Nephron (organoid): ENCODE measurements at regions not wholly inside any gene's neighbourhood (a gene's known extent, or its start where the extent isn't known, plus 50 kb on each side); places are given as distances from the start of the nearest gene placed in this dataset.
A peak's percentile ranks its signal among the peaks of the same experiment; 100 is the strongest.

Source experiments
- H3K27ac Mint-ChIP-seq, 3 experiments: 2 replicates each; pipeline ENCODE4 v1.8.0; 2020; ENCODE audit warnings: mixed read lengths in 3 of 3, mild to moderate bottlenecking in 2 of 3, moderate library complexity in 1 of 3
- H3K27me3 Mint-ChIP-seq: 2 replicates; pipeline ENCODE4 v1.8.0; 2021; ENCODE audit warnings: low read depth, mild to moderate bottlenecking, moderate library complexity, mixed read lengths
- H3K36me3 Mint-ChIP-seq: 2 replicates; pipeline ENCODE4 v1.8.0; 2020; ENCODE audit warnings: low read depth, mixed read lengths
- H3K4me1 Mint-ChIP-seq: 2 replicates; pipeline ENCODE4 v1.8.0; 2020; ENCODE audit warnings: mixed read lengths
- H3K4me3 Mint-ChIP-seq, 3 experiments: 2 replicates each; pipeline ENCODE4 v1.8.0; 2020; ENCODE audit warnings: mild to moderate bottlenecking in 3 of 3, mixed read lengths in 3 of 3, moderate library complexity in 2 of 3
- H3K9me3 Mint-ChIP-seq: 2 replicates; pipeline ENCODE4 v1.8.0; 2020; ENCODE audit warnings: mixed read lengths
- TF ChIP-seq, protein P1 (sequence below), 3 experiments: fragments of 200-600 bp; sonication (generic); IDR thresholded peaks; one replicate each; pipeline ENCODE4 v1.5.0; 2021; ENCODE audit warnings: antibody characterized with exemption in 3 of 3; ENCODE audit not compliant: unreplicated experiment in 3 of 3

DNA sequence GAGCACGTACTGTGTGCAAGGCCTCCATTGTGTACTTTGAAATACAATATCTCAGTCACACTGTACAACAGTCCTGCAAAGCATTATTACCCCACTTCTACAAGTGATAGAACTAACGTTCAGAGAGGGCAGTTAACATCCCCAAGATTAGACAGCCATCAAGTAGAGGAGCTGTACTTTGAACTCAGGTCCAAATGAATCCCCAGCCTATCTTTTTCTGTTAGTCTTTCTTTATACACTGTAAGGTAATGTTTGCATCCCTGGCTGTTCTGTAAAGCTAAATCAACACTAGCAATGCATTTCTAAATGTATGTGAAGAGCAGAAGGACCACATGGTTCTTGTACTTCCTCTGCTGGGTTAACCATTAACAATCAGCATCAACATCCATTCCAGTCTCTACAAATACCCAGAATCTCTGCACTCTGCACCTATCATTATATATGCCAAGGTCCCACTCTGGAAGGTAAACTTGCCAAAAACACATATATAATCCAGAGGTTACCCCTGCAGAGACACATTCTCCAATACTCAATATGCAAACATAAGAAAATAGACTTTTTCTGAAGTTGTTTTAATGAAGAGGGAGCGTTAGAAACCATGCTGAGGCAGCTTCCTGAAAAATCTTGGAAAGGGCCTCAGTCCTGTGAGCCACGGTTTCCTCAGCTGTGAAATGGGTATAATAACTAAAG lies 182.3 kb downstream of the MZT1 start:
- H3K4me3 Mint-ChIP-seq: no peak overlapping the region
- peaks cover 2% of the 10 kb centered on the region for H3K4me1 Mint-ChIP-seq
- no peak overlapping the region for H3K27ac Mint-ChIP-seq
- no peaks in the 10 kb centered on the region for H3K36me3 Mint-ChIP-seq
- TF ChIP-seq, protein P1, sequence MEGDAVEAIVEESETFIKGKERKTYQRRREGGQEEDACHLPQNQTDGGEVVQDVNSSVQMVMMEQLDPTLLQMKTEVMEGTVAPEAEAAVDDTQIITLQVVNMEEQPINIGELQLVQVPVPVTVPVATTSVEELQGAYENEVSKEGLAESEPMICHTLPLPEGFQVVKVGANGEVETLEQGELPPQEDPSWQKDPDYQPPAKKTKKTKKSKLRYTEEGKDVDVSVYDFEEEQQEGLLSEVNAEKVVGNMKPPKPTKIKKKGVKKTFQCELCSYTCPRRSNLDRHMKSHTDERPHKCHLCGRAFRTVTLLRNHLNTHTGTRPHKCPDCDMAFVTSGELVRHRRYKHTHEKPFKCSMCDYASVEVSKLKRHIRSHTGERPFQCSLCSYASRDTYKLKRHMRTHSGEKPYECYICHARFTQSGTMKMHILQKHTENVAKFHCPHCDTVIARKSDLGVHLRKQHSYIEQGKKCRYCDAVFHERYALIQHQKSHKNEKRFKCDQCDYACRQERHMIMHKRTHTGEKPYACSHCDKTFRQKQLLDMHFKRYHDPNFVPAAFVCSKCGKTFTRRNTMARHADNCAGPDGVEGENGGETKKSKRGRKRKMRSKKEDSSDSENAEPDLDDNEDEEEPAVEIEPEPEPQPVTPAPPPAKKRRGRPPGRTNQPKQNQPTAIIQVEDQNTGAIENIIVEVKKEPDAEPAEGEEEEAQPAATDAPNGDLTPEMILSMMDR (IDR thresholded peaks at IDR 0.05; ENCODE audit: unreplicated experiment in 3 of 3): no peak
- H3K9me3 Mint-ChIP-seq: no peaks in the 10 kb centered on the region
- no peaks in the 10 kb centered on the region for H3K27me3 Mint-ChIP-seq

DNA sequence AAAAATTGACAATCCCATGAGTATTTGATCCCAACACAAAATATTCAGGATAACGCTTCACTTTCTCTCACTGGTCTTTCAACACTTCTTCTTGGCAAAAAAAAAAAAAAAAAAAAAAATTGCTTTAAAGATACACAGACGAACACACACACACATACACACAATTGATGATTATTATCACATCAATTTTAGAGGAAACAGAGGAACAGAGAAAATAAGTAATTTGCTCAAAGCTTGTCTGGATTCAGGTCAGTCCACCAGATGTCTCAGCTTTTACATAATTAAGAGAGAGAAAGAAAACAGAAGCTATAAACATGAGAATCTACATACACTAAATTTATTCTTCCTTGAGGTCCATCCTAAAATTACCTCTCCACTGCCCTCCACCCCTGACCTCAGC lies 183.4 kb downstream of the MZT1 start:
- no peaks in the 10 kb centered on the region for H3K36me3 Mint-ChIP-seq
- H3K27ac Mint-ChIP-seq: peak overlapping the region in 1 of 3 experiments; percentile 16
- H3K4me3 Mint-ChIP-seq: no peak overlapping the region
- H3K4me1 Mint-ChIP-seq: peaks cover 6% of the 10 kb centered on the region
- H3K9me3 Mint-ChIP-seq: no peaks in the 10 kb centered on the region
- TF ChIP-seq, protein P1 (IDR thresholded peaks at IDR 0.05; ENCODE audit: unreplicated experiment in 3 of 3): no peak
- no peaks in the 10 kb centered on the region for H3K27me3 Mint-ChIP-seq

DNA sequence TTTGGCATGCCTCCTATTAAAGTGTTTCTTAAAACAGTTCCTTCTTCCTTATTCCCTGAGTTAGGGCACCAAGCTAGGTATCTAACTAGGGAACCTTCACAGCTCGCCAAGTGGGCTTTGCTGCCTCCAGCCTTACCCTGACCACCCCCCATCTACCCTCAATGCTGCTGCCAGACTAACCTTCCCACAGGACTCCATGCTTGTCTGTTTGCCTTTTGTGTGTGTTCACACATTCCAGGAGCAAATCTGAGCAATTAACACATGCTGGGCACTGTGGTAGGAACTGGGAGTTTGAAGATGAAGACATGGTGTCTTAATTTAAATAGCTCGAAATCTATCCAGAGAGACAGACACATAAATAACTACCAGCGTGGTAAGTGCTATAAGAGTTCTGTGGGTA lies 185.2 kb downstream of the MZT1 start:
- H3K4me1 Mint-ChIP-seq: peaks cover 14% of the 10 kb centered on the region
- peak overlapping the region in 1 of 3 experiments; percentile 32 for H3K27ac Mint-ChIP-seq
- H3K27me3 Mint-ChIP-seq: peaks cover 4% of the 10 kb centered on the region
- H3K9me3 Mint-ChIP-seq: no peaks in the 10 kb centered on the region
- TF ChIP-seq, protein P1 (IDR thresholded peaks at IDR 0.05; ENCODE audit: unreplicated experiment in 3 of 3): no peak
- H3K4me3 Mint-ChIP-seq: no peak overlapping the region
- H3K36me3 Mint-ChIP-seq: no peaks in the 10 kb centered on the region

DNA sequence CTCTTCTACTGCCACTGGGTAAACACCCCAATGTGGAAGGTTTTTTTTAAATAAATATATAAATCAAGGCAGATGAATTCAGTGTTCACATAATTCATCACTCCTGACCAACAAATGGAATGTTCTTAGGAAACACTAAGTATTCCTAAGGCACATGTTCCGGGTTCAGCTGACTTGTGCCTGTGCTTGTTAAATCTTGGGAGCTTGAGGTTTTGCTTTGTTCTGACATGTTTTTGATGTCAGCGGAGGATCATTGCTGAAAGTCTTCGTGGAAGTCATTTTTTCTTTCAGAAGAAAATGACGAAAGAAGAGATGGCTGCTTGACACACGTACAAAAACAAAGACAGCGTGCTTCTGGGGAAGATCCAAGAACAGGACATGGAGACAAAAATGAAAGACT lies 185.8 kb downstream of the MZT1 start:
- no peaks in the 10 kb centered on the region for H3K36me3 Mint-ChIP-seq
- no peak overlapping the region for H3K4me3 Mint-ChIP-seq
- H3K4me1 Mint-ChIP-seq: peaks cover 20% of the 10 kb centered on the region

DNA sequence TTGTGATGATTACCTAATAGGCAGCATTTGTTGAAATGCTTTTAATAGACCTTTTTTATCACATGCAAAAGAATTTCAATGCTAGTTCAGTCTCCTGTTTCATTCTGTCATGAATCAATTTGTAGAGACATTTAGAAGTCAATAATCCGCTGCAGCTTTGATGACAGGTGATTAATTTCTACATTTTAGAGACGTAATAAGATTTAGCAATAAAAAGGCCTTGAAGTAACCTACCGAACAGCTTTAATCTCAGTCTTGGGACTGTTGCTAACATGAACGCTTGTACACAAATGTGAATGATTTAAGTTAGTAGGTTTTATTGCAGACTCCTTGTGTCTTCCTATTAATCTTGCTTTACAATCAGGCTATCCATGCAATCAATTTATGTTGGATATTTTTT lies 186.5 kb downstream of the MZT1 start:
- peaks cover 27% of the 10 kb centered on the region for H3K4me1 Mint-ChIP-seq
- peaks cover 4% of the 10 kb centered on the region for H3K27me3 Mint-ChIP-seq
- H3K27ac Mint-ChIP-seq: peak overlapping the region; percentile 24 to 47 (median 30)
- H3K36me3 Mint-ChIP-seq: no peaks in the 10 kb centered on the region
- no peaks in the 10 kb centered on the region for H3K9me3 Mint-ChIP-seq
- TF ChIP-seq, protein P1 (IDR thresholded peaks at IDR 0.05; ENCODE audit: unreplicated experiment in 3 of 3): no peak
- no peak overlapping the region for H3K4me3 Mint-ChIP-seq

More for the DNA sequence above, 185.8 kb downstream of the MZT1 start:
- TF ChIP-seq, protein P1 (IDR thresholded peaks at IDR 0.05; ENCODE audit: unreplicated experiment in 3 of 3): no peak
- H3K27ac Mint-ChIP-seq: no peak overlapping the region
- peaks cover 4% of the 10 kb centered on the region for H3K27me3 Mint-ChIP-seq
- H3K9me3 Mint-ChIP-seq: no peaks in the 10 kb centered on the region

DNA sequence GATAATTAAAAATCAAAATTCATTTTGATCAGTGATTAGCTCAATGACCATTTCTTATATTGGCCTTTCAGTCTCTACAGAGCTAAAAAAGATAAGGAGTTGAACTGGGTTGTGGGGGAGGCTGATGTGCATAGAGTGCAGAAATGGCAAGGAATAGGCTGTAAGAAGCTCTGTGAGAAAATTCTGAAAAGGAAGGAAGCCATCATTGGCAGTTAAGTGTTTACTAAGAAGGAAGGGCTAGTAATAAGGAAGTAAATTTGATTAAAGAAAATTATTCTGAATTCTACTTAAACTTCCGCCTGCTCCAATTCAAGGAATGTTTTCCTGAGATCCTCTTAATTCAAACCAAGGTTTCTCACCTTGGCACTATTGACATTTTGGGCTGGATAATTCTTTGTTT lies 187.5 kb downstream of the MZT1 start:
- H3K9me3 Mint-ChIP-seq: no peaks in the 10 kb centered on the region
- H3K36me3 Mint-ChIP-seq: no peaks in the 10 kb centered on the region
- peaks cover 4% of the 10 kb centered on the region for H3K27me3 Mint-ChIP-seq
- TF ChIP-seq, protein P1 (IDR thresholded peaks at IDR 0.05; ENCODE audit: unreplicated experiment in 3 of 3): no peak
- peak overlapping the region; percentile 11 to 99 (median 96) for H3K27ac Mint-ChIP-seq
- H3K4me1 Mint-ChIP-seq: peaks cover 33% of the 10 kb centered on the region
- H3K4me3 Mint-ChIP-seq: no peak overlapping the region
